GM12878 (cell line): ENCODE measurements at regions not wholly inside any gene's neighbourhood (a gene's known extent, or its start where the extent isn't known, plus 50 kb on each side); places are given as distances from the start of the nearest gene placed in this dataset.

ENCODE experiments used
- CEBPB ChIP-seq, 2 experiments: fragments of 150-350 bp in 1 of 2; IDR thresholded peaks; 2 replicates each; pipeline ENCODE4 v1.6.1; 2012 to 2014; ENCODE audit warnings: low read depth in 2 of 2, low read length in 2 of 2, borderline replicate concordance in 1 of 2, inconsistent platforms in 1 of 2
- CTCF ChIP-seq, 3 experiments: IDR thresholded peaks in 2 of 3; conservative IDR thresholded peaks in 1 of 3; 2 replicates each; pipeline ENCODE4 v1.5.1; 2011; ENCODE audit warnings: low read depth in 3 of 3, low read length in 3 of 3, mild to moderate bottlenecking in 3 of 3, control low read depth in 2 of 3, moderate library complexity in 2 of 3, inconsistent platforms in 1 of 3, mixed read lengths in 1 of 3; ENCODE audit not compliant: control insufficient read depth in 2 of 3, insufficient read depth in 1 of 3; ENCODE audit errors: extremely low read depth in 1 of 3
- HDAC2 ChIP-seq: fragments of 200-600 bp; sonication (generic); IDR thresholded peaks from 2 replicates; pipeline ENCODE4 v1.6.1; 2017
- JUND ChIP-seq: IDR thresholded peaks from 2 replicates; pipeline ENCODE4 v1.6.1; 2012; ENCODE audit warnings: low read depth, mild to moderate bottlenecking, low read length, improper control_type of control experiment, moderate library complexity
- MYB ChIP-seq: fragments of 150-350 bp; IDR thresholded peaks from 2 replicates; pipeline ENCODE4 v1.6.1; 2014; ENCODE audit warnings: mild to moderate bottlenecking, low read depth, low read length, borderline replicate concordance
- PBX3 ChIP-seq: IDR thresholded peaks from 2 replicates; pipeline ENCODE4 v1.6.1; 2011; ENCODE audit warnings: mild to moderate bottlenecking, low read depth, low read length, moderate library complexity; ENCODE audit not compliant: insufficient replicate concordance
- POLR2A ChIP-seq: IDR thresholded peaks from 2 replicates; pipeline ENCODE4 v1.6.1; 2011; ENCODE audit warnings: low read depth, mild to moderate bottlenecking, low read length

DNA sequence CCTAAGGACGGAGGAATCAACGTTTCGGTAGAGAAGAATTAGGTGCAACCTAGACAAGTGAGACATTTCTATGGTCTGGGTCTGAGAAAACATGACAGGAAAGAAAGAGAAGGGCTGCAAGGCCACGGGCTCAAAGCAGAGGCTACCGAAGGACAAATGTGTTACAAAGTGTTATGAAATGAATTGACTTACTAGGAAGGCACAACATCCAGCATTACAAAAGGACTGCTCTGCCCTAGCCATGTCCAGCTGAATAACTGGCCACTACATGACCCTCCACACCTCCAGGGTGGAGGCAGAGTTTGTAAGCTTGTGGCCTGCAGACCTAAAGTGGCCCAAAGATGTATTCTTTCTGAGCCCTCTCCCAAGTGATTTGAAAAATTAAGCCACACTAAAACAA is 133.6 kb downstream of the GDAP2 start:
- TF ChIP-seq MYB, result no peak
- TF ChIP-seq POLR2A, result no peak
- TF ChIP-seq PBX3, result no peak
- TF ChIP-seq CTCF (IDR thresholded peaks at IDR 0.05 in 2 of 3, conservative IDR thresholded peaks at IDR 0.05 in 1 of 3; ENCODE audit: control insufficient read depth in 2 of 3, extremely low read depth in 1 of 3, insufficient read depth in 1 of 3, low read depth in 3 of 3, low read length in 3 of 3), result no peak
- no peak for TF ChIP-seq HDAC2
- TF ChIP-seq JUND, result no peak
- no peak for TF ChIP-seq CEBPB (IDR thresholded peaks at IDR 0.05; ENCODE audit: borderline replicate concordance in 1 of 2, low read depth in 2 of 2, low read length in 2 of 2)
